GM12875 (cell line): ENCODE measurements at regions not wholly inside any gene's neighbourhood (a gene's known extent, or its start where the extent isn't known, plus 50 kb on each side); places are given as distances from the start of the nearest gene placed in this dataset.

Experiments
- H3K4me3 ChIP-seq: one replicate; pipeline ENCODE4 v1.5.1; 2011; ENCODE audit warnings: low read depth, low read length, control low read depth
- TF ChIP-seq, protein P1 (sequence below): IDR thresholded peaks from 2 replicates; pipeline ENCODE4 v1.5.1; 2011; ENCODE audit warnings: low read depth, mild to moderate bottlenecking, control low read depth, inconsistent platforms, low read length, moderate library complexity, borderline replicate concordance; ENCODE audit not compliant: insufficient read depth

DNA sequence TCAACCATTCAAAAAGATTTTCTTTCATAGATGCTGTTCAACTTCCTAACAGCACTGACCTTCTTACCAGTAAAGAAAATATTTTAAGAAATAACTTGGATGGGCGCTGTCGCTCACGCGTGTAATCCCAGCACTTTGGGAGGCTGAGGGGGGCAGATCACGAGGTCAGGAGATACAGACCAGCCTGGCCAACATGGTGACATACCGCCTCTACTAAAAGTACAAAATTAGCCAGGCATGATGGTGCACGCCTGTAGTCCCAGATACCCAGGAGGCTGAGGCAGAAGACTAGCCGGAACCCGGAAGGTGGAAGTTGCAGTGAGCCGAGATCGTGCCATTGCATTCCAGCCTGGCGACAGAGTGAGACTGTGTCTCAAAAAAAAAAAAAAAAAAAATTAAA, 865.7 kb upstream of the SLC10A2 start:
- TF ChIP-seq, protein P1, sequence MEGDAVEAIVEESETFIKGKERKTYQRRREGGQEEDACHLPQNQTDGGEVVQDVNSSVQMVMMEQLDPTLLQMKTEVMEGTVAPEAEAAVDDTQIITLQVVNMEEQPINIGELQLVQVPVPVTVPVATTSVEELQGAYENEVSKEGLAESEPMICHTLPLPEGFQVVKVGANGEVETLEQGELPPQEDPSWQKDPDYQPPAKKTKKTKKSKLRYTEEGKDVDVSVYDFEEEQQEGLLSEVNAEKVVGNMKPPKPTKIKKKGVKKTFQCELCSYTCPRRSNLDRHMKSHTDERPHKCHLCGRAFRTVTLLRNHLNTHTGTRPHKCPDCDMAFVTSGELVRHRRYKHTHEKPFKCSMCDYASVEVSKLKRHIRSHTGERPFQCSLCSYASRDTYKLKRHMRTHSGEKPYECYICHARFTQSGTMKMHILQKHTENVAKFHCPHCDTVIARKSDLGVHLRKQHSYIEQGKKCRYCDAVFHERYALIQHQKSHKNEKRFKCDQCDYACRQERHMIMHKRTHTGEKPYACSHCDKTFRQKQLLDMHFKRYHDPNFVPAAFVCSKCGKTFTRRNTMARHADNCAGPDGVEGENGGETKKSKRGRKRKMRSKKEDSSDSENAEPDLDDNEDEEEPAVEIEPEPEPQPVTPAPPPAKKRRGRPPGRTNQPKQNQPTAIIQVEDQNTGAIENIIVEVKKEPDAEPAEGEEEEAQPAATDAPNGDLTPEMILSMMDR = no peak
- no peak overlapping the region for H3K4me3 ChIP-seq

DNA sequence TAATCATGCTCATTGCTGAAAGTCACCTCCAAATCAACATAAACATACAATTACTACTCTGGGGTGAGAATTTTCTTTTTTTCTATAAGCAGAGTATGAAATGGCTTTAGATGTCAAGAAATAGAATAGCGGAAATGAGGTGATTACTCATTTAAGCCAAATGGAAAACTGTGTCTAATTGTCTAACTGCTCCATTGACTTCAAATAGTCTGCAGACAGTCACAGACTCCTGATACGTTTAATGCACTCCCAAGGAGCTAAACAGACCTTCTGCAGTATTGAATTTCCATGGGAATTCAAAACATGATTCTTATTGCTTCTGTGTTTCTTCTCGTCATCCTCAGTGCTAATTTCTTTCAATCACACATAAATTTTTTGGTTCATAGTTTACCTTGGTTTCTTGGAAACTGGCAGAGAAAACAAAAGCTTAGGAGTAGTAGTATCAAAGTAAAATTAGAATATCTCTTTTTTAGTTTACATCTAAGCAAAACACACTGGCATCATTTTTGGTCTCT, 865.2 kb upstream of the SLC10A2 start:
- no peak overlapping the region for H3K4me3 ChIP-seq
- TF ChIP-seq, protein P1 = no peak

DNA sequence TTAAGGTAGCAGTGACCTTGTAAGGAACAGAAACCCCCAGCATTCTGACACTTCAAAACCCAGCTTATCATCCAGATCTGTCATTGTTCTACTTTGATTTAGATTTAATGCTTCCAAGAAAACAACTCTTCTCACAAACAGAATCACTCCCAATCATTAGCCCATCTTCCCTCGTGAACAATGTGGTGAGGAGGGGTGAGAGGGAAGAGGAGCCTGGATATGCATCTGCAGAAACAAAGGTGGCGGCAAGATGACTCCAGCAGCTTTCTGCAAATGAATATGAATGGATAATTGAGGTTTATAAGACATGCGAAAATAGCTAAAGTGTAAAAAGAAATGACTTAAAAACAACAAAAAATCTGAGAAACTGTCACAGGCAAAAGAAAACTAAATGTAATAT, 859.9 kb upstream of the SLC10A2 start:
- TF ChIP-seq, protein P1 = no peak
- no peak overlapping the region for H3K4me3 ChIP-seq

DNA sequence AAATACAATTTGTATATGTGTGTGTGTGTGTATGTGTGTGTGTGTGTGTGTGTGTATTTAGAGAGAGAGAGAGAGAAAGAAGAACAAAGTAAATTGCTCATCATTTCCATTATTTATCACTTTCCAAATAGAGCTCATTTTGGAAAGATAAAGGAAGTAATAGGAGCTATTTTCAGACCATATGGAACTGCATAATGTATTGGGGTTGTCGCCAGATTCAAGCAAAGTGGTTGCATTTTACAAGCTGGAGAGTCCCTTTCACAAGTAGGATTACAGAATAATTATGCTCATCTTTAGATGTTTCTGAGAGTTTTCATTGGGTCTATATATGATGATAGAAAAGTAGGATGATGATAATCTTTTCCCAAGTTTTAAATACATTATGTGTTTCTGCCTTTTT, 842.7 kb upstream of the SLC10A2 start:
- TF ChIP-seq, protein P1 = no peak
- no peak overlapping the region for H3K4me3 ChIP-seq

DNA sequence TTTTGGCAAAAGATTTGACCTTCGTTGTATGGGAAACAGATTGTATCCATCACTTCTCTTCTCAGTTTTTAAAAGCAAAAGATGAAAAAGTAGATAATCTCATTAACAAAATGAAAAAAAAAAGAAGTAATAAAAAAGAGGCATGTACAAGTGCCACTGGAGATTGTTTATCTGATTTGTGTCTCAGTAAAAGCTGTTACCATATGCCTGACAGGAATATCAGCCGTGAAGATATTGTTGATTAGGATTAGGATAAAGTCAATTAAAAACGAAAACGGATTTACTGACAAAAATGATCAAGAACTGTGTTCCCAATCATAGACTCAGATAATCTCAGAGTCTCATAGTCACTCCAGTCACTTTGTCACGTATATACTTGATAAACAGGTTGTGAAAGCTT, 842.1 kb upstream of the SLC10A2 start:
- TF ChIP-seq, protein P1 = no peak
- H3K4me3 ChIP-seq = no peak overlapping the region

DNA sequence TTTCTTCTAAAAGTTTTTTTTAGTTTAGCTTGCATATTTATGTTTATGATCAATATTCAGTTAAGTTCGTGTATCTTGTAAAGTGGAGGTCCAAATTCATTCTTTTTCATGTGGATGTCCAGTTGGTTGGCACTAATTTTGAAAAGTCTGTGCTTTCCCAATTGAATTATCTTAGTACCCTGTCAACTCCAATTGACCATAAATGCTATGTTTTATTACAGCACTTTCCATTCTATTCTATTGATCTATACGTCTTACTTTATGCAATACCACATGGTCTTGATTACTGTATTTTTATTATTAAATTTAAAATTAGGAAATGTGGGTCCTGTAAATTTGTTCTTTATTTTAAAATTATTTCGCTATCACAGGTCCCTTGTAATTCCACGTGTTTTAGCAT, 837.6 kb upstream of the SLC10A2 start:
- H3K4me3 ChIP-seq = no peak overlapping the region

DNA sequence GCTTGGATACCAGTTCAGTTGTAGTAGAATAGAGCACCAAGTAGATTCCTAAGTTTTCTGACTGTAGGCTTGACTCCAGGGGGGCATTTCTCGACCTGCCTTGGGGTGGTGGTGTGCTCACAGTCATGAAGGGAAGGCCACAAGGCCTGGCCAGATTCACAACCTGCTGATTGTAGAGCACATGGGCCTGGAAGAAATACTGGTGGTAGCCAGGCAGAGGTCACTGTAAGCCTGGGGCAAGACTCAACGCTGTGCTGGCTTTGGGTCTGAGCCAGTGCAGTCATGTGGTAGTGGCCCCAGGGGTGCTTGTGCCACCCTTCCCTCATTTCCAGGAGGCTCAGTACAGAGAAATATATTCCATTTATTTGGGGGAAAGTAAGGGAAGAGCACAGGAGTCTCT, 832.3 kb upstream of the SLC10A2 start:
- TF ChIP-seq, protein P1 = no peak
- H3K4me3 ChIP-seq = no peak overlapping the region

More for the DNA sequence above, 837.6 kb upstream of the SLC10A2 start:
- TF ChIP-seq, protein P1 = no peak
